OCI-LY1 (cell line): ENCODE measurements at regions not wholly inside any gene's neighbourhood (a gene's known extent, or its start where the extent isn't known, plus 50 kb on each side); places are given as distances from the start of the nearest gene placed in this dataset.
A peak's percentile ranks its signal among the peaks of the same experiment; 100 is the strongest.

Experiments
- H2AFZ ChIP-seq: fragments of 200-600 bp; sonication (generic), shearing (Covaris generic); 2 replicates; pipeline ENCODE4 v1.6.0; 2014; ENCODE audit warnings: antibody characterized with exemption, mild to moderate bottlenecking, low read length
- H3F3A ChIP-seq: fragments of 200-600 bp; sonication (generic), shearing (Covaris generic); 2 replicates; pipeline ENCODE4 v1.6.0; 2014; ENCODE audit warnings: mild to moderate bottlenecking, antibody characterized with exemption, low read length, moderate library complexity; ENCODE audit not compliant: insufficient read depth
- H3K27ac ChIP-seq: fragments of 200-600 bp; sonication (generic); 2 replicates; pipeline ENCODE4 v1.5.1; 2014; ENCODE audit warnings: low read length, mixed run types, mild to moderate bottlenecking, low read depth; ENCODE audit not compliant: poor library complexity, severe bottlenecking
- H3K27me3 ChIP-seq: fragments of 200-600 bp; sonication (generic); 2 replicates; pipeline ENCODE4 v1.6.0; 2014; ENCODE audit warnings: antibody characterized with exemption, mild to moderate bottlenecking, low read length, moderate library complexity; ENCODE audit not compliant: insufficient read depth
- H3K36me3 ChIP-seq: fragments of 200-600 bp; sonication (generic); 2 replicates; pipeline ENCODE4 v1.6.1; 2014; ENCODE audit warnings: mild to moderate bottlenecking, antibody characterized with exemption, low read length, moderate library complexity, mixed read lengths; ENCODE audit not compliant: insufficient read depth
- H3K4me1 ChIP-seq: fragments of 200-600 bp; sonication (generic); 2 replicates; pipeline ENCODE4 v1.5.1; 2014; ENCODE audit warnings: mild to moderate bottlenecking, low read length, moderate library complexity; ENCODE audit not compliant: insufficient read depth, severe bottlenecking
- H3K4me2 ChIP-seq: fragments of 200-600 bp; sonication (generic), shearing (Covaris generic); 2 replicates; pipeline ENCODE4 v1.6.1; 2014; ENCODE audit warnings: low read length
- H3K4me3 ChIP-seq: fragments of 200-600 bp; sonication (generic); 2 replicates; pipeline ENCODE4 v1.5.1; 2014; ENCODE audit warnings: low read length, low read depth, mild to moderate bottlenecking, mixed read lengths; ENCODE audit not compliant: poor library complexity, severe bottlenecking
- H3K79me2 ChIP-seq: fragments of 200-600 bp; shearing (Covaris generic); 2 replicates; pipeline ENCODE4 v1.6.1; 2016; ENCODE audit warnings: mixed run types, low read length, mixed read lengths; ENCODE audit not compliant: insufficient read depth
- H3K9ac ChIP-seq: fragments of 200-600 bp; sonication (generic), shearing (Covaris generic); 2 replicates; pipeline ENCODE4 v1.6.1; 2014; ENCODE audit warnings: mild to moderate bottlenecking, low read length, mixed read lengths
- H3K9me2 ChIP-seq: fragments of 200-600 bp; sonication (generic), shearing (Covaris generic); 2 replicates; pipeline ENCODE4 v1.6.1; 2014; ENCODE audit warnings: low read depth, mild to moderate bottlenecking, low read length, mixed read lengths
- H3K9me3 ChIP-seq: fragments of 200-600 bp; shearing (Covaris generic); 2 replicates; pipeline ENCODE4 v1.6.1; 2014; ENCODE audit warnings: low read length, mixed read lengths
- H4K20me1 ChIP-seq: fragments of 200-600 bp; sonication (generic), shearing (Covaris generic); 2 replicates; pipeline ENCODE4 v1.6.0; 2016; ENCODE audit warnings: mild to moderate bottlenecking, low read length; ENCODE audit not compliant: insufficient read depth
- CTCF ChIP-seq: fragments of 200-600 bp; sonication (generic), shearing (Covaris generic); IDR thresholded peaks from 2 replicates; pipeline ENCODE4 v1.5.1; 2017; ENCODE audit warnings: mild to moderate bottlenecking, antibody characterized with exemption, low read length, moderate library complexity, mixed read lengths
- EZH2 ChIP-seq: fragments of 200-600 bp; sonication (generic), shearing (Covaris generic); IDR thresholded peaks from 2 replicates; pipeline ENCODE4 v1.8.0; 2017; ENCODE audit warnings: borderline replicate concordance, mixed run types, mild to moderate bottlenecking, antibody characterized with exemption, low read length, moderate library complexity, mixed read lengths

GRCh38 chr1:165114889-165115285 lies 241.6 kb downstream of the LMX1A start:
- Histone ChIP-seq H3K9me2 (no peaks in the 10 kb centered on the region), H3K4me3 (no peak overlapping the region), H3K9me3 (no peaks in the 10 kb centered on the region), H2AFZ (no peak overlapping the region), H3K27me3 (no peaks in the 10 kb centered on the region), H3F3A (no peaks in the 10 kb centered on the region), H4K20me1 (no peaks in the 10 kb centered on the region), H3K27ac (no peak overlapping the region), H3K9ac (no peak overlapping the region), H3K36me3 (no peaks in the 10 kb centered on the region), H3K4me1 (no peaks in the 10 kb centered on the region), H3K4me2 (no peak overlapping the region), H3K79me2 (no peaks in the 10 kb centered on the region)
- TF ChIP-seq CTCF (no peak), EZH2 (no peak)

DNA sequence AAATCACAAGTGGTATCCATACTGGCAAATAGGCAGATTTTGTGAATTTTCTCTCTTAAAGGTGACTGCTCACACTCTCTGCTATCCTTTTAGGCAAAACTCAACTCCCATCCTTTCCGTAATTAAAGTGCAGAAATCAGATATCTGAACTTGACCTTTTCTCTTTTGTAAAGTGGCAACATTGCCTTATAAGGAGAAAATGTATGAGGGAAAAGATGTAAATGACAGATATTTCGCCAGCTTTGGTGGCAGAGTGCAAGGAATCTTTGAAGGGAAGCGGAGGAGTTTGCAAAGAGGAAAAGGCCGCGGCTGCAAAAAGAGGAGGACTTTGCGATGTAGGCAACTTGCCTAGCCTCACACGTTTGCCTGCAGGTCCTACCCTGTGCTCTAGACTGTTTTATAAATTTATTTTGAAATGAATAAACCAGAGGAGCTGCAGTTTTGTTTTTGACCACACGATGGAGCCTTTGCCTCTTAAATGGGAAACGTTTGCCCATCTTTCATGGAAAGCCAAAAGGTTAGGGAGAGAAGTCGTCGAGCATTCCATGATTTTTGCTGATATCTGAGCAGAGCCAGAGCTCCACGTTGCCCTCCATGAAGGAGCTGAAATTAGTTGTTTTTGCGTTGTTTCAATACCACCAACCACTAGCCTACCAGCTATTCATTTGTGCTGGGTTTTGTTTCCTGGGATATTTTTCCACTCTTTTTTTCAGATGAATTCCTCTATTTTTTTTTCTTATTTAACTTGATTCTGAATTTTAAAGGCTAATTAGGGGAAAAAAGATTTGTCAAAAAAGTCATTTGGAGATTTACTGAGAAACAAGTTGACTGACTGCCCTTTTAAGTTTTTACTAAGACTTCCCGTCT lies 242.3 kb downstream of the LMX1A start:
- no peak overlapping the region for H2AFZ ChIP-seq
- no peak overlapping the region for H3K4me2 ChIP-seq
- no peaks in the 10 kb centered on the region for H3K9me2 ChIP-seq
- TF ChIP-seq CTCF (peak; percentile 73), EZH2 (no peak)
- H3F3A ChIP-seq, result no peaks in the 10 kb centered on the region
- H4K20me1 ChIP-seq, result no peaks in the 10 kb centered on the region
- no peaks in the 10 kb centered on the region for H3K4me1 ChIP-seq
- H3K9ac ChIP-seq, result no peak overlapping the region
- no peaks in the 10 kb centered on the region for H3K36me3 ChIP-seq
- no peaks in the 10 kb centered on the region for H3K79me2 ChIP-seq
- H3K4me3 ChIP-seq, result no peak overlapping the region
- no peak overlapping the region for H3K27ac ChIP-seq
- H3K9me3 ChIP-seq, result no peaks in the 10 kb centered on the region
- H3K27me3 ChIP-seq, result no peaks in the 10 kb centered on the region

- Histone ChIP-seq H3F3A (no peaks in the 10 kb centered on the region), H2AFZ (no peak overlapping the region), H3K27ac (no peak overlapping the region), H4K20me1 (no peaks in the 10 kb centered on the region), H3K79me2 (no peaks in the 10 kb centered on the region), H3K9me3 (no peaks in the 10 kb centered on the region), H3K27me3 (no peaks in the 10 kb centered on the region), H3K9me2 (no peaks in the 10 kb centered on the region), H3K4me2 (no peak overlapping the region), H3K36me3 (no peaks in the 10 kb centered on the region), H3K4me1 (no peaks in the 10 kb centered on the region), H3K4me3 (no peak overlapping the region), H3K9ac (no peak overlapping the region)
- no peak for TF ChIP-seq EZH2
- no peak for TF ChIP-seq CTCF
Measured at GRCh38 chr1:165112260-165112659, 244.3 kb downstream of the LMX1A start.
